ENCODE measurements at regions not wholly inside any gene's neighbourhood (a gene's known extent, or its start where the extent isn't known, plus 50 kb on each side); places are given as distances from the start of the nearest gene placed in this dataset.
"Not testable (repeated sequence)": the region's sequence is repeated elsewhere in the genome, so short reads cannot be mapped to it uniquely, and the experiment has no call there.

DNA sequence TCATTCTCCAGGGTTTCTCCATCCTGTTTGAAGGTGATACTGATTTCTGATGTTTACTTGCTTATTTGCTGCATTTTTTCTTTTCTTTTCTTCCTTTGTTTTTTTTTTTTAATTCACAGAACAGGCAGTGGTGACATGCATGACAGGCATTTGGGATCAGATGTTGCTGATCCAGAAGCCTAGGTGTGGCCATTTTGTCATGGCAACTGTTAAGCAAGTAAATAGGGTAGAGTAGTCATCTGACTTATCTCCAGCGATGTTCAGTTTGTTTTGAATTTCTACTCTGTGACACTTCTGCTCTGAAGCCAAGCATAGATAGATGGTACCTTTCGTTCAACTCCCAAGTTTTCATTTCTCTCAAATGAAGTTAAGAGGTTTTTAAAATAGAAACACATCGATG lies 74.9 kb upstream of the FAM72C start:
- not testable (repeated sequence) for H3K36me3 Mint-ChIP-seq (ENCODE audit: insufficient read depth in 1 of 3, low read depth in 3 of 3); H2BK20ac ChIP-seq (ENCODE audit: low read depth, low read length, poor library complexity, severe bottlenecking); H3K27ac Mint-ChIP-seq; H3K79me2 ChIP-seq (ENCODE audit: insufficient read depth, low read length); H3K18ac ChIP-seq (ENCODE audit: insufficient read length, low read depth, low read length); H2AK5ac ChIP-seq (ENCODE audit: insufficient read length, low read length); H2BK120ac ChIP-seq (ENCODE audit: low read depth, low read length, poor library complexity, severe bottlenecking); H3K27me3 ChIP-seq (ENCODE audit: insufficient read depth, low read length); H3K4me1 Mint-ChIP-seq; H3T11ph ChIP-seq (ENCODE audit: low read length); DNase-seq; H3K4me2 ChIP-seq (ENCODE audit: insufficient read depth, insufficient read length, low read length); H3K23ac ChIP-seq (ENCODE audit: insufficient read length, low read depth, low read length); H3K9me3 ChIP-seq (ENCODE audit: control insufficient read depth, low read depth, low read length); H2BK15ac ChIP-seq (ENCODE audit: low read depth, low read length); H3K79me1 ChIP-seq (ENCODE audit: insufficient read depth, low read depth, low read length, poor library complexity, severe bottlenecking); H3K4me3 Mint-ChIP-seq; H3K14ac ChIP-seq (ENCODE audit: insufficient read depth, low read length); H2BK5ac ChIP-seq (ENCODE audit: insufficient read length, low read length); H4K8ac ChIP-seq (replicated peaks; ENCODE audit: insufficient read length, low read depth, low read length); H3K27me3 Mint-ChIP-seq (ENCODE audit: low read depth); H2AFZ ChIP-seq (ENCODE audit: low read length); H3K56ac ChIP-seq (ENCODE audit: insufficient read length, low read depth, low read length); H2BK12ac ChIP-seq (ENCODE audit: insufficient read length, low read depth, low read length); H3K4me1 ChIP-seq (ENCODE audit: insufficient read depth, low read length); H4K91ac ChIP-seq (ENCODE audit: insufficient read length, low read depth, low read length); H3K9ac ChIP-seq (ENCODE audit: extremely low read depth, insufficient read length, low read length); H3K9me3 Mint-ChIP-seq; H3K4ac ChIP-seq (ENCODE audit: low read depth, low read length); H4K5ac ChIP-seq (ENCODE audit: insufficient read length, low read depth, low read length); H3K27ac ChIP-seq (ENCODE audit: insufficient read length, low read depth, low read length); H3K23me2 ChIP-seq (ENCODE audit: insufficient read length, low read depth, low read length, poor library complexity, severe bottlenecking); H4K20me1 ChIP-seq (ENCODE audit: control insufficient read depth, insufficient read depth, insufficient read length)
- no CpG with 5 or more reads among the region's 3 CpGs for WGBS (ENCODE audit: extremely low coverage, insufficient read length, low lambda C conversion rate)

All from H9 (cell line).